HAP-1 (cell line): ENCODE measurements at regions not wholly inside any gene's neighbourhood (a gene's known extent, or its start where the extent isn't known, plus 50 kb on each side); places are given as distances from the start of the nearest gene placed in this dataset.
A peak's percentile ranks its signal among the peaks of the same experiment; 100 is the strongest.

Source experiments
- DNase-seq, 2 experiments: peaks; one replicate each; pipeline ENCODE4 v3.0.0-alpha.2; 2016 to 2020; ENCODE audit warnings: low spot score in 2 of 2
- H3K27me3 ChIP-seq: fragments of 250-450 bp; sonication (Bioruptor Pico); 2 replicates; pipeline ENCODE4 v1.5.1; 2020; ENCODE audit warnings: low read depth, mild to moderate bottlenecking, moderate library complexity
- H3K36me3 ChIP-seq: fragments of 250-450 bp; sonication (Bioruptor Pico); replicated peaks from 2 replicates; pipeline ENCODE4 v1.5.1; 2020; ENCODE audit warnings: mild to moderate bottlenecking
- H3K4me1 ChIP-seq: fragments of 250-450 bp; sonication (Bioruptor Pico); 2 replicates; pipeline ENCODE4 v1.5.1; 2020; ENCODE audit warnings: mild to moderate bottlenecking
- H3K4me3 ChIP-seq: fragments of 250-450 bp; sonication (Bioruptor Pico); 2 replicates; pipeline ENCODE4 v1.5.1; 2020; ENCODE audit warnings: mild to moderate bottlenecking, moderate library complexity
- H3K9me3 ChIP-seq: fragments of 250-450 bp; sonication (Bioruptor Pico); 2 replicates; pipeline ENCODE4 v1.5.1; 2020; ENCODE audit warnings: mild to moderate bottlenecking, moderate library complexity
- in situ Hi-C: fragments of 300-500 bp; cut with MboI; formaldehyde crosslinking; loops from 3 replicates; pipeline ENCODE4 v1.14.3; 2020; ENCODE audit warnings: low sequenced_read_pairs, inconsistent platforms, mixed read lengths

DNA sequence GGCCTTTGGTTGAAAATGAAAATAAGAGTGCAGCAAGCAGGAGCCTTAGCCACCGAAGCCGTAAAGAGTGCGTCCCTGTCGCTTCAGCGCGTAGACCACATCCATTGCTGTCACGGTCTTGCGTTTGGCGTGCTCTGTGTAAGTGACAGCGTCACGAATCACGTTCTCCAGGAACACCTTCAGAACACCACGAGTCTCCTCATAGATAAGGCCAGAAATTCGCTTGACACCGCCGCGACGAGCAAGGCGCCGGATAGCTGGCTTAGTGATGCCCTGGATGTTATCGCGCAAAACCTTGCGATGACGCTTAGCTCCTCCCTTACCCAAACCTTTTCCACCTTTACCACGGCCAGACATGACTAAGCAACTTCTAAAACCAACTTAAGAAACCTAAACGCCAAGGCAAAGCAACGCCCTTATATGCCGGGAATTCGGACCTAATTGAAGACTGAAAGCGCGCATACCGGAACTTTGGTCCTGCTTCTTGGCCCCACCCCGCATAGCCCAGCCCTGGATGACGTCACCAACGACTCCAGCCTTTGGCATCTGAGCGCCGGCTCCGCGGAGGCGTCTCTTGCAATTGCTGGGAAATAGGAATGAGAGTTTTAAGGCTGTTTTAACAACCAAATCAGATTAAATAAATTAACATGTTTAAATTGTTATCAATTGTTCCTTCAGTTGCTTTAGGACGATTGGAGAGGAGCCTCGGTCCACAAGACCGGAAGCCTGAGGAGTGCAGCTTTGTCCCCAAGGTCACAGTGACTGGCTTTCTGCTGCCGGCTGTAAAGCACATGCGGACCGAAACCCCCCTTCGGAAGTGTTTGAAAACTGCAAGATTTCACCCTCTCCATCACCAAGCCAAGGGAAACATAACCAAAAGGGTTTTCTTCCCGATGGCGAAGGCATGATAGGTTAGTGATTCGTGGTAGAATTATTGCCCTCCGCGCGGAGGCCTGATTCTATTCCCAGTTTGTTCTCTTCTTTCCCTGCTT lies 79.6 kb upstream of the BTN3A2 start:
- Histone ChIP-seq H3K4me1 (peaks cover 6% of the 10 kb centered on the region), H3K9me3 (no peaks in the 10 kb centered on the region), H3K36me3 (no peaks in the 10 kb centered on the region), H3K4me3 (peak overlapping the region; percentile 45), H3K27me3 (no peaks in the 10 kb centered on the region)
- in situ Hi-C loops = no loop called here
- peak; percentile 91 to 98 for DNase-seq

DNA sequence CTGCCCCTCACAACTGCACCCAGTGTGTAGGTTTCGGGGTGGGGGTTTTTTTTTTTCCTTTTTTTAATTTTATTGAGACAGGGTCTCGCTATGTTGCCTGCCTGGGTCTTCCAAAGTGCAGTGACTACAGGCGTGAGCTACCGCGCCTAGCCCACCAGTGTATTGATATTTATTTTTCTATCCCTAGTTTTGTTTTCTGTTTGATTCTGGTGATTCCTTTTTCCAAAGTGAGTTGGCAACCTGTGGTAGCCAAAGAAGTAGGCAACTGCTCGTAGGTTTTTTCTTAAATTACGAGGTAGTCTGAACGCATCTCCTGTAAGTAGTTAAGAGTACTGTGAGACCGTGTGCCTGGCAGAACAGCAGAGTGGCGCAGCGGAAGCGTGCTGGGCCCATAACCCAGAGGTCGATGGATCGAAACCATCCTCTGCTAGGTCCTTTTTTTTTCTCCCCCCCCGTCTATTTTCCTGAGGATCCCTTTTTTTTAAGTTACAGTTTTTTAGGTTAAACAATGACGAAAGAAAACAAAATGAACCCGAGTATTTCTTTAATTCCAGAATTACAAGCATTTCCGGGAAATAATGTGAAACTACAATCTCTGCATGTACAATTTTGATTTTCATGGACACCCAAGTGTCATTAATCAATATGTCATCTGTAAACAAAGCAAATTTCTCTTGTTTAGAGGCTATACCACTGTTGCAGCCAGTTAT lies 78.7 kb upstream of the BTN3A2 start:
- no peaks in the 10 kb centered on the region for H3K9me3 ChIP-seq
- H3K36me3 ChIP-seq = no peaks in the 10 kb centered on the region
- peak; percentile 43 to 70 for DNase-seq
- no peaks in the 10 kb centered on the region for H3K27me3 ChIP-seq
- H3K4me3 ChIP-seq = peak overlapping the region; percentile 45
- in situ Hi-C loops = no loop called here
- peaks cover 6% of the 10 kb centered on the region for H3K4me1 ChIP-seq

DNA sequence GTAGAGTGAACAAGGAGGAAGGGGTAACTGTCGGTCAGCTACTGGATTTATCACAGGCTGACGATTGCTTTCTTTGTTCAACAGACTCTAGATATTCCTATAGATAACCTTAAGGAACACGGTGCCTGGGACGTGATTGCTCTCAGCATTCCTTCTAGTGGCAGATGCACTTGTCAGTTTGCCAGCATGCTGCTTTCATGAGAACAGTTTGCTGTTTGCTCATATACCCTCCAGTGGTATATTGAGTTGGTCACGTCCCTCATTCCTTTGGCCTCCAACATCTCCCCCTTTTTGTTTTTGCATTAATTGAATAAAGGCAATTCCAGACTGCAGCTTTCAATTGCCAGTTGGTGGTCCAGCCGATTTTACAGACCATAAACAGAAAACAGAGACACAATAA lies 76.8 kb upstream of the BTN3A2 start:
- Histone ChIP-seq H3K4me3 (no peak overlapping the region), H3K27me3 (no peaks in the 10 kb centered on the region), H3K4me1 (peaks cover 6% of the 10 kb centered on the region), H3K36me3 (no peaks in the 10 kb centered on the region), H3K9me3 (no peaks in the 10 kb centered on the region)
- in situ Hi-C loops = no loop called here
- DNase-seq = no peak

DNA sequence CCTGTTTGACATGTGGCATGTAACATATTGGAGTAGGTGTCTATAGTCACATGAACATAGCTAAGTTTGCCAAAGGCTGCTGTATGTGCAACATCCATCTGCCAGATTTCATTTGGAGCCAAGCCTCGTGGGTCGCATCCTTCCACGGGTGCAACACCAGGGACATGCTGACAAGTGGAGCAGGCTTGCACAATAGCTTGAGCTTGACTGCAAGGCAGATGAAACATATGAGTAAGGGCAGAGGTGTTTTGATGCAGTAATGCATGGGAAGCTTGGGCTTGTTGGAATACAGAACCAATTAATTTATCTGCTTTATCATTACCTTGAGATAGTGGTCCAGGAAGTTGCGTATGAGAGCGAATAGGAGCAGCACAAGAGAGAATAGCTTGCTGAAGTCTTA lies 74.1 kb upstream of the BTN3A2 start:
- DNase-seq = no peak
- Histone ChIP-seq H3K36me3 (no peaks in the 10 kb centered on the region), H3K27me3 (no peaks in the 10 kb centered on the region), H3K4me1 (peaks cover 2% of the 10 kb centered on the region; the same call in 1 of the 2 replicates), H3K9me3 (no peaks in the 10 kb centered on the region), H3K4me3 (no peak overlapping the region)
- in situ Hi-C loops = no loop called here

DNA sequence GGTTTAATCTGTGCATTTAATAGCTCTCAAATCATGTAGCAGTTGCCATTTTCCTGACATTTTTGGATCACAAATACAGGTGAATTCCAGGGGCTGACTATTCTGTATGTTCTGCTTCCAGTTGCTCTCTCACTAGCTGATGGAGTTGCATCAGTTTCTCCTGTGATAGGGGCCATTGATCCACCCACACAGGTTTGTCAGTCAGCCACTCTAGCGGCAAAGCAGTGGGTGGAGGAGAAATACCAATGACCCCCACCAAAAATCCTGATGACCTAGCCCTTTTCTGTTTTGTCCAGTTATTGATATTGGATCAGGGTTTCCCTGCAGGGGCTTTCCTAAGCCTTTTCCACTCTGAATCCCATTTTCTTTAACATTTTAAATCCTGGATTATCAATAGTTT lies 72.3 kb upstream of the BTN3A2 start:
- H3K4me1 ChIP-seq = no peaks in the 10 kb centered on the region
- no peak for DNase-seq
- no peaks in the 10 kb centered on the region for H3K36me3 ChIP-seq
- in situ Hi-C loops = no loop called here
- H3K4me3 ChIP-seq = no peak overlapping the region
- no peaks in the 10 kb centered on the region for H3K9me3 ChIP-seq
- no peaks in the 10 kb centered on the region for H3K27me3 ChIP-seq

DNA sequence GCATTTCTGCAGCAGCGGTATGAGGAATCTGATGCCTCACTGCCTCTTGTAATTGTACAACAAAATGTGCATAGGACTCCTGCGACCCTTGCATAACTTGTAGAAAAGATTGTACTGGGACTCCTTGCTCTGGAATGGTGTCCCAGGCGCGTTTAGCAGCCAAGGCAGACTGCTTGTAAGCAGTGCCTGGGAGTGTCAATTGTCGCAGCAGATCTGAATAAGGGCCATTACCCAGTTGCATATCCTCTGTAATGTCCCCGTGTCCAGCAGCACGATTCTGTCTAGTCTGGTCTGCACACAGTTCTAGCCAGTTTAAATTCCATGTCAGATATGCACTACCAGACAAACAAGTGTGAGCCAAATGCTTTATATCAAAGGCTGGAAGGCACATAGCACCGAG lies 70.7 kb upstream of the BTN3A2 start:
- DNase-seq = no peak
- H3K4me1 ChIP-seq = no peaks in the 10 kb centered on the region
- no peaks in the 10 kb centered on the region for H3K9me3 ChIP-seq
- H3K4me3 ChIP-seq = no peak overlapping the region
- no peaks in the 10 kb centered on the region for H3K36me3 ChIP-seq
- no peaks in the 10 kb centered on the region for H3K27me3 ChIP-seq
- in situ Hi-C loops = no loop called here

DNA sequence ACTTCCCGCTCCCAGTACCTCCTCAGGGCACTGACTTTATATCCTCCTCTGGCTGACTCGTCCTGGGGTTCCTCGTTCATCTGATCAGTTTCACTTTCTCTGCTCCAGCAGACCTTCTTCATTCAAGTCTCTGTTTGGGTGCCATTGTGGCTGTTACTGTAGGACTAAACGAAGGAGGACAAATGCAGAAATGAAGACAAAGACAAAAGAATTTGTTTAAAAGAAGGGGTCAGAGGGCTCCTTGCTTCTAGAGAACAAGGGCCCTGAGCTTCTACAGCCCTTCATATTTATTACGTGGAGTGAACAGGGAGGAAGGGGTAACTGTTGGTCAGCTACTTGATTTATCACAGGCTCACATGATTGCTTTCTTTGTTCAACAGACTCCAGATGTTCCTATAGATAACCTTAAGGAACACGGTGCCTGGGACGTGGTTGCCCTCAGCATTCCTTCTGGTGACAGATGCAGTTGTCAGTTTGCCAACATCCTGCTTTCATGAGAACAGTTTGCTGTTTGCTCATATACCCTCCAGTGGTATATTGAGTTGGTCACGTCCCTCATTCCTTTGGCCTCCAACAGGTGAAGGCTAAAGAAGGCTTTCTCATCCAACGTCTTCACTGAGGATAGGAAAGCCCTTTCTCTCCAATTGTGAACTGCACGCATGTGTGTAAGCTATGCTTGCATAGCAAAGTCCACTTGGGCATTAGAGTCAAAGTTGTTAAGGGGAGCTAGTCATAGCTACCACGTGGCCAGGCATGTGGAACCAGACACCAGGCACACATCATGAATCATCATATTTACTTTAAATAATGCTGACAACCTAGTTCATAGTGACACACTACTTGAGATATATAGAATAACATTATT lies 69.1 kb upstream of the BTN3A2 start:
- H3K27me3 ChIP-seq = no peaks in the 10 kb centered on the region
- H3K9me3 ChIP-seq = no peaks in the 10 kb centered on the region
- no peak overlapping the region for H3K4me3 ChIP-seq
- DNase-seq = no peak
- in situ Hi-C loops = no loop called here
- no peaks in the 10 kb centered on the region for H3K36me3 ChIP-seq
- no peaks in the 10 kb centered on the region for H3K4me1 ChIP-seq

DNA sequence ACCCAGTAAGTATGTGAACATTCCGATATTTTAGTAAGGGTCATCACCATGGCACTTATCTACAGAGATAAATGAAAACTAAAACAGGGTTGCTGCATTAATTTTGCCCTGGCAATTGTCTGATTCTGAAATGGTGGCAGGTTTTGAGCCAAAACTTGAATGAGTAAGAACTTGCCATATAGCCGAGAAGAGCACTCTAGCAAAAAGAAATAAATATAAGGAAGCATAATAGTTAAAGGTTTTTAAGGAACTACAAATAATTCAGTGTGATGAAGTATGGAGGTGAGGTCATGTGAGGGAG lies 68.5 kb upstream of the BTN3A2 start:
- H3K4me1 ChIP-seq = no peaks in the 10 kb centered on the region
- no peaks in the 10 kb centered on the region for H3K27me3 ChIP-seq
- H3K36me3 ChIP-seq = no peaks in the 10 kb centered on the region
- no peak for DNase-seq
- in situ Hi-C loops = no loop called here
- no peaks in the 10 kb centered on the region for H3K9me3 ChIP-seq
- no peak overlapping the region for H3K4me3 ChIP-seq

DNA sequence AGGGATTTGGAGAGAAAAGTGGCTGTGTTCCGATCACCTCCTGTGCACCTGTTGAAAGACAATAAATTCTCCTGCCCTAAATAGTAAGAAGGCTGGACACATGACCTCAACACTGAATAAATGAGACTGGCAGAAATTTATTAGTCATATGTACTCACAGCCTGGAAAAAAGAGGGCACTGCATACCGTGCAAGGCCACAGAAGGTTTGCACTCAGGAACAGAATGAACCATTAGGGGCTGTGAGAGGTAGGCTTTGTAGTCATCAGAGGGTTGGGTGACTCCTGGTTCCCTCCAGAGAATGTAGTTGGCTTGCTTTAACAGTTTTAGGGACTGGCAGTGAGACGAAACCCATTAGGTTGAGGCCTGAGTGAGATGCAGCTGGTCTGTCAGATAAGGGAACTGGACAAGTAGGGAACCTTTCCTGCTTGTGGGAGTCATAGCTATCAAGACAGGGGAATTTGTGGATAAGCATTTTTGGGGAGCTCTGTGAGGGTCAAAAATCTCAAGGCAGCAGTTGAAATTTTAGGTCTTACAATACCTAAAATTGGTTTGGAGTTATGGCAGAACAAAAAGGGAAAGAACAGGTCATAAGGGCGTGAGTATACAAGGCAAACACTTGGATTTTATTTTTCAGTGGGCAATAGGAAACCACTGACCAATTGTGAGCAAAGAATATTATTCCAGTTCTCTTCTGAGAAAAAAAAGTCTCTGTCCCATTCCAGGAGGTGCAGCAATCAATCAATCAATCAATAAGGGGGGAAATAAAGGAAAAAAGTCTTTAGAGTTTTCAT lies 67.9 kb upstream of the BTN3A2 start:
- Histone ChIP-seq H3K9me3 (no peaks in the 10 kb centered on the region), H3K4me1 (no peaks in the 10 kb centered on the region), H3K4me3 (no peak overlapping the region), H3K36me3 (no peaks in the 10 kb centered on the region), H3K27me3 (no peaks in the 10 kb centered on the region)
- in situ Hi-C loops = no loop called here
- no peak for DNase-seq

DNA sequence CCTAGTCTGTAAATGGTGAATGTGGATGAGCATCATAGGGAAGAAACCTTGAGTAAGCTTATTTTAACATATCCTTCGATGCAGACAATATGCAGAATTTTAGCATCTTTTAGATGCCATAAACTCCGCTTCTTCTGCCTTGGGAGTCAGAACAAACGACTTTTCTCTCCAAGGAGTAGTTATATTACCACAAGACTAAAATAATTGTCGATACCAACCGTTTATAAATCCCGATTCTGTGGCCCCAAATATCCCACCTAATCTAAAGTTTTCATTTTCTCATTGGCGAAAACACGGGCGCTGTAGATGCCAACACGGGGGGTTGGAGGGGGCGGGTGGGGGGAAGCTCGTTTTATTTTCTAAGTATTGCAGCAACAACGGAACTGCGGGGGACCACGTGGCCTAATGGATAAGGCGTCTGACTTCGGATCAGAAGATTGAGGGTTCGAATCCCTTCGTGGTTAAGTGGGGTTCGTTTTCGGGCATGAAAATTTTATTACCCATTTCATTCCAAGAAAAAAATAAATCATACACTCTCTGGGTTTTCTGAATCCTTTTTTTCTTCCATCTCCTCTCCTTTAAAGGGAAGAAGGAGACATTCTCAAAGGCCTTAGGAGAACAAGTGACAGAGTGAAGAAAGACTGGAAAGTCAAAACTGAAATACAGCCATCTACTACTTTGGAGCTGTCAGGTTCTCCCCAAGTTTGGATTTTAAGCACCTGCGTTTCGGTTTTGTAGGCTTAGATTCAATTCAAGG lies 65.5 kb upstream of the BTN3A2 start:
- Histone ChIP-seq H3K9me3 (no peaks in the 10 kb centered on the region), H3K36me3 (no peaks in the 10 kb centered on the region), H3K4me3 (no peak overlapping the region), H3K27me3 (no peaks in the 10 kb centered on the region), H3K4me1 (peaks cover 2% of the 10 kb centered on the region; the same call in 1 of the 2 replicates)
- DNase-seq = no peak
- in situ Hi-C loops = no loop called here

DNA sequence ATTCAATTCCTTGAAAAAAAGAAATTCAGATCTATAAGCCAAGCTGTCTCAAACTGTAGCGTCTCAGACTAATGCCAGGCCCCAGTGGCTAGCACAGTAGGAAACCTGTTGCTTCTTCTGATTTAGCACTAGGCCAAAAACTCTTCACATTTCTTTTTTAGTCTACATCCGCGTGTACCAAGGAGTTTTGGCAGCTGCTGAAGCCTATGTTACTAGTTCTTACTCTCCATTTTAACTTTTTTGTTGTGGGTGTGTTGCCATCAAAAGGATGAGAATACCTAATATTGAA lies 65.0 kb upstream of the BTN3A2 start:
- Histone ChIP-seq H3K4me1 (peaks cover 2% of the 10 kb centered on the region; the same call in 1 of the 2 replicates), H3K36me3 (no peaks in the 10 kb centered on the region), H3K4me3 (no peak overlapping the region), H3K27me3 (no peaks in the 10 kb centered on the region), H3K9me3 (no peaks in the 10 kb centered on the region)
- in situ Hi-C loops = no loop called here
- DNase-seq = no peak

DNA sequence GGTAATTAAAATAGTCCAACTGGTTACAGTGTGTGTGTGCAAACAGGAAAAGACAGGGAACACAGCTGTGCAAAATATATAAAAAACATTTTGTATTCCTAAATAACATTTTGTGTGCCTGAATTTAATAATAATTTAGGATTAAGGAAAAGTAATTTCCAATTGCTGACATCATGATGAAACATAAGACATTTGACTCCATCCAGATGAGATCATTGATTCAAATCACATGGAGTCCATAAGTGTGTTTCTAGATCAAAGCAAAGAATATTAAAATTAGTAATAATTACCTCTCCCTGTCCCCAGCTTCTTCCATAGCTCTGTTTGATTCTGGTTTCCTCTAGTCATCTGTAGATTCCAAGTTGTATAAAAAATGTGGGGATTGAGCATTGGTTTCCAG lies 64.6 kb upstream of the BTN3A2 start:
- Histone ChIP-seq H3K27me3 (no peaks in the 10 kb centered on the region), H3K4me3 (no peak overlapping the region), H3K36me3 (no peaks in the 10 kb centered on the region), H3K9me3 (no peaks in the 10 kb centered on the region), H3K4me1 (peaks cover 2% of the 10 kb centered on the region; the same call in 1 of the 2 replicates)
- no peak for DNase-seq
- in situ Hi-C loops = no loop called here

DNA sequence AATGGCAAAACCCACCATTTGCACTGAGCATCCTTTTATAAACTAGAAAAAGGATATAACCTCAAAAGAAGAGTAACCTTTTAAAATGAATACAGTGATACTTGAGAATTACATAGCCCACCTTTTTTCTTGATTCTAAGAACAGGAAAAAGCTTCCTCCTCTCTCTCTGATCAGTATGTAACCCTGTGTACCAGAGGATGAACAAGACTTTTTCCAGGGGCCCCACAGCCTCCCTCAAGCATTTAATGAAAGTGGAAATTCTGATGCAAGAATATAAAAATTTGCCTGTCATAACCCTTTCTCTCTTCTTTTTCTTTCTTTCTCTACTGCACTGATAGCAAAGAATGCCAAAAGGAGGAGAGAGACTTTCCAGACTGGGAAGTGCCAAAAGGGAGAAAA lies 64.2 kb upstream of the BTN3A2 start:
- Histone ChIP-seq H3K36me3 (no peaks in the 10 kb centered on the region), H3K4me3 (no peak overlapping the region), H3K4me1 (peaks cover 2% of the 10 kb centered on the region; the same call in 1 of the 2 replicates), H3K9me3 (no peaks in the 10 kb centered on the region), H3K27me3 (no peaks in the 10 kb centered on the region)
- in situ Hi-C loops = no loop called here
- no peak for DNase-seq
